OCI-LY1 (cell line): ENCODE measurements at regions not wholly inside any gene's neighbourhood (a gene's known extent, or its start where the extent isn't known, plus 50 kb on each side); places are given as distances from the start of the nearest gene placed in this dataset.

ENCODE experiments used
- EZH2 ChIP-seq: fragments of 200-600 bp; sonication (generic), shearing (Covaris generic); IDR thresholded peaks from 2 replicates; pipeline ENCODE4 v1.8.0; 2017; ENCODE audit warnings: borderline replicate concordance, mixed run types, mild to moderate bottlenecking, antibody characterized with exemption, low read length, moderate library complexity, mixed read lengths
- TF ChIP-seq, protein P1 (sequence below): fragments of 200-600 bp; sonication (generic), shearing (Covaris generic); IDR thresholded peaks from 2 replicates; pipeline ENCODE4 v1.5.1; 2017; ENCODE audit warnings: mild to moderate bottlenecking, antibody characterized with exemption, low read length, moderate library complexity, mixed read lengths

DNA sequence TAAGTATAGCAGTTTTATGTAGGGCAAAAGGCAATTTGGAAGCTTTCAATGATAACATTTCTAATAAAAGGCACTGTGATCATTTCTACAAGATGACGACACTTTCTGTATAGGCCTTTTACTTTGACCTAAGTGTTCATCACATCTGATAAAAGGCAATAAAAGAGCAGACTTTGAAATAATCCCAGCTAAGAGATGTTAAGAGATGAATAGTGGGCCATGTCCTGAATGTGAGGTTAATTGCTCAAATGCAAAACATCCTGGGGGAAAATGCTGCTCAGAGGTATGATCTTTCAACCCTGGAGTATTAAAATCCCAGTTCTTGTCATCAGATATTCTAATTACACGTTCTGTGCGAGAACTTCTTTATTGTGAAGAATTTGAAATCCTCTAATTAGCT, 677.6 kb downstream of the SOCS6 start:
- TF ChIP-seq, protein P1, sequence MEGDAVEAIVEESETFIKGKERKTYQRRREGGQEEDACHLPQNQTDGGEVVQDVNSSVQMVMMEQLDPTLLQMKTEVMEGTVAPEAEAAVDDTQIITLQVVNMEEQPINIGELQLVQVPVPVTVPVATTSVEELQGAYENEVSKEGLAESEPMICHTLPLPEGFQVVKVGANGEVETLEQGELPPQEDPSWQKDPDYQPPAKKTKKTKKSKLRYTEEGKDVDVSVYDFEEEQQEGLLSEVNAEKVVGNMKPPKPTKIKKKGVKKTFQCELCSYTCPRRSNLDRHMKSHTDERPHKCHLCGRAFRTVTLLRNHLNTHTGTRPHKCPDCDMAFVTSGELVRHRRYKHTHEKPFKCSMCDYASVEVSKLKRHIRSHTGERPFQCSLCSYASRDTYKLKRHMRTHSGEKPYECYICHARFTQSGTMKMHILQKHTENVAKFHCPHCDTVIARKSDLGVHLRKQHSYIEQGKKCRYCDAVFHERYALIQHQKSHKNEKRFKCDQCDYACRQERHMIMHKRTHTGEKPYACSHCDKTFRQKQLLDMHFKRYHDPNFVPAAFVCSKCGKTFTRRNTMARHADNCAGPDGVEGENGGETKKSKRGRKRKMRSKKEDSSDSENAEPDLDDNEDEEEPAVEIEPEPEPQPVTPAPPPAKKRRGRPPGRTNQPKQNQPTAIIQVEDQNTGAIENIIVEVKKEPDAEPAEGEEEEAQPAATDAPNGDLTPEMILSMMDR = no peak
- TF ChIP-seq EZH2 = no peak
